Fibroblast of gingiva (primary cell): ENCODE measurements at regions not wholly inside any gene's neighbourhood (a gene's known extent, or its start where the extent isn't known, plus 50 kb on each side); places are given as distances from the start of the nearest gene placed in this dataset.

Experiments
- DNase-seq: peaks from one replicate; pipeline ENCODE4 v3.0.0-alpha.2; 2011; ENCODE audit warnings: low read depth

DNA sequence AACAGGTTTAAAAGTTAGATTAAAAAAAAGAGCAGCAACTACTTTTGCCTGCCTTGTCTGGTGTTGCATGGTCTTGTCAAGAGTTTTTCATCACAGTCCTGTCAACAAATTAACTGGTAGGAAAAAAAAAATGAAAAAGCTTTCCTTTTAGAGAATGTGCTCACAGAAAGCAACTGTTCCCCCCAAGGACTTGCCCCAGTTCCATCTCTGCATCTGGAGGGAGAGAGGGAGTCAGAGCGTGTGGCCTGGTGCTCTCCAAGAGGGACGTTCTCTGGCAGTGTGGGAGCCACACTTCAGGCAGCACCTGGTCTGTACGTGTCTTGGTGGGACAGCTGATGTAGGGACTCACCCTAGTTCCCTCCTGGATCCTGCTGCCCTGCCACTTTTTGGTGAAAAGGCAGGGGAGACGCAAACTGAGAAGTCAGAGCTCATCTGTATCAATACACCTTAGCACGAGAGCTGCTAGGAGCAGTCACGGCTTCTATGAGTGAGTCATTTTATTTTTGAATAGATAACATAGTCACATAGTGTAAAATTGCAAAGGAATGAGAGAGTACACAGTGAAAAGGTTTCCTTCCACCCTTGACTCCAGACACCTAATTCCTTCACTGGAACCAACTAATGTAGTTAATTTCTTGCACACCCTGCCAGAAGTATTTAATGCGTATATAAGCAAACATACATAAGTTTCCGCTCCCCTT, 172.5 kb upstream of the MGAT5 start:
- no peak for DNase-seq

DNA sequence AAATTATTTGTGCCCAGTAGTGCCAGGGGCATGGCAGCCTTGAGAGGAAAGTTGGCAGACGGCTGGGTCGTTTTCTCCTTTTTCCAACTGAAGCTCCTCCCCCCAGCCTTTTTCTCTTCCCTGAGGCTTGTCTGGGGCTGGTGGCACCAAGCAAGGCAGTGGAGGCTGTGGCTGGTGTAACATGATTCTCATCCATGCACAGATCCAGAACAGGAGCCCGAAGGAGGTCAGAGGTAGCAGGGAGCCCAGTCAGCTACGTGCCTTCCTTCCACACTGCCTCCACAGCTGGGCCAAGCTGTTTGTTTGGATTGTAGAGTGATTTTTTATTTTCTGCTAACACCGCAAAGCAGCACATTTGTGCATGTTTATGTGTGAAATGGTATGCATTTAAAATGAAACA, 170.3 kb upstream of the MGAT5 start:
- DNase-seq, result no peak

DNA sequence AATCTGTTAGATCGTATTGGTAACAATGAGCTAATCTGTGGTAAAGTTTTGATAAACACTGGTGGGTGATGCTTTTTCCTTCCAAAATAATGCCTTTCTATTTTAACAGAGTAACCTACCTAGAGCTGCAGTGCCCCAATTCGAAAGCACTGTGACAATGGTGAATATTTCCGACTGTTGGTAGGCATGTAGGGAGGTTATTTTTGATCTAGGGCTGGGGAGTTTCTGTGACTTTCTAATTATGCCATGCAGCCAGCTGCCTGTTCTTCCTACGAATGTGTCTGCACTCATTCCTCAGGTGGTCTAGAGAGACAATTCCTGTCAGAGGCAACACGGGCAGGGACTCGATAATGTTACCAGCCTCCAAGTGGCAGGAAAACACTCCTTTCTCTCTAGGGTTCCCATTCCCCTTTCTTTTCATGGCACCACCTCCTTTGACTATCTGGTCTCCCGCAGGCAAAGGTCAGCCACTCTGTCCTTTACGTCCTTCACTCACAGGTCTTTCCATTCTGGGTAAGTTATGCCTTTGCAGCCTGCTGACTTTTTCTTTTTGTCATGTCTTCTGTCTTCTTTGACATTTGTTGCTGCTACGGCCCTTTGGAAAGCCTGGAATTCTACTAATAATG, 167.2 kb upstream of the MGAT5 start:
- DNase-seq, result no peak

DNA sequence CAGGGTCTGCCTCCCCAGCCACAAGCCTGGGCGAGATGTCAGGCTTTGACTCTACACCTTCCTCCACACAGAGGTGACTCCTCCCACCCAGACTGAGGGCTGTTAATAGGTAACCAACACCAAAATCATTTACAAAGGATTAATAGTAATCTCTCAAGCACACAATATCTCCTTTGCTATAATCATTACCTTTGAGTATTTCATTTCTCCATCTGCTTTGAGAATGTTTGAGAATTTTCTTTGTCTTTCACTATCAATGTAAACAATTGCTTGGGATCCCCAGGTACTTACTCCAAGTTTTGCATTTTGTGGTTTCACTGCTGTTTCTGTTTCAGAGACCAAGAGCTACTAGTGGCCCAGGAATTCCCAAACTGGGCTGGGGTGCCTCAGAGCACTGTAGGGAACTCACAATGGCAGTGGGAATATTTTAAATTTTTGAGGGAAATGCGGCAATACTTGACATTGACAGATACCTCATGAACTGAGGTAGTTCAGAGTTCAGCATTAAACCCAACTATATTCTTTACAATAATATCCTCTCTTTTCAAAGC, 166.4 kb upstream of the MGAT5 start:
- DNase-seq, result no peak

DNA sequence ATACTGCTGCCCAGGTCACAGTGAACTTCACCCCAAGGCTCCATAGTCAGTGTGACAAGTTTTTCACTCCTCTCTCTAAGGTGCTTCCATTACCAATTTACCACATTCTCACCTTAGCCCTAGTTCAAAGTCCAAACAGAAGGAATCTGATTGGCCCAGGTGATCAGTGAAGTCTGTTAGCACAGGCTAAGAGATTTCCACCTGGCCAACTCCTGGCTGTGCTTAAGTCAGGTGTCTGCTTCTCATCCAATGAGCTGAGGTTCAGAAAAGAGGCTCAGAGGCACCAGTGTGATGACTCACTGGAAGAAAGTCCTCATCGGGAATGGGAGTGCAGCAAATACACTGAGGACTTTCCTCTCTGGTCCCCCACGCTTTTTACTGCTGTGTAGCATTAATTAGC, 164.4 kb upstream of the MGAT5 start:
- no peak for DNase-seq

DNA sequence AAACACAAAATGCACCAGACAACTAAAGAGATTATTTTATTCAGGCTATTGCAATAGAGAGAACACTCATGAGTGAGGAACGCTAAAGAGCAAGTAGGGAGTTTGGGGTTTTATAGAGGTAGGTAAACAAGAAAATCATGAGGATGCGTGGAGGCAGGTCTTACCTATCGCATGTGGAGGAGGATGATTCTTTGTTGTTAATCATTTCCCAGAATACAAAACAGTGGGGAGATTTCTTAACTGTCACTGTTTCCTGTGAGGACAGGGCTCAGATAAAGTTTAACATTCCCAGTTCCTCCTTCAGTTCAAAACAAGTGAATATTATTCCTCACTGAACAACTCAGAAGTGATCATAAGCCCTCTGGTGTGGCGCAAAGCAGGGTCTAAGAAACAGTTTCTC, 156.1 kb upstream of the MGAT5 start:
- DNase-seq, result no peak

DNA sequence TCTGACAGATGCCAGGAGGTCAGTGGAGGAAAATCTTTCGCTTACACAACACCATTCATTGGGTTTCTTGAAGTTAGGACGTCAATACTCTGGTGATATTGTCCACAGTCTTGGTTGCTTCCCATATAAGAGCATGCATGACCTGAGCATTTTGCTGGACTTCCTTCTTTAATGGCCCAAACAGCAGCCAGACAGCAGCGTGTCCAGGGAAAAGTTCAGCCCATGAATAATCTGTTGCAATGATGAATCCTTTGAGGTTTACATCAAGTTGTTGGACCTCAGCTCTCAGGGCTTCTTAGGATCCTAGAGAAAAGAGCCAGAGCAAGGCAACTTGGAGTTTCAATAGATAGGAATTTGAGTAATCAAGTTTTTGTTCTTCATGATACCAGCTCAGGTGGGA, 155.6 kb upstream of the MGAT5 start:
- DNase-seq, result no peak

DNA sequence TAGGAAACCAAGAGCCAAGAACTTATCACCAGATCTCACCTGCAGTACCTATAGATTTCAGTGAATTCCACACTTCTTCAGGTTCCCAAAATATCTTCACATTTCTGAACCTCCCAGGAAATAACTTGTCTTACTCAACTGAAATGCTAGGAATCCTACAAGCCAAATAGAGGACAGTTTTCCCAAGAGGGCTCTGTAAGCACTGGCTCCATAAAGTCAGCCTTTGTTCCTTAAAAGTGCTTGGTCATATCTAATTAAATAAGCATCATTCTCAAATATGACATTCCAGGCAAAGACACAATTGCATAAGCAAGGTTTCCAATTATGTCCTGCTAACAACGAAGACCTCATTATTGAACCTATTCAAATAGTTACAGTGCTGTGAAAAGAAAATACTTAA, 154.6 kb upstream of the MGAT5 start:
- DNase-seq, result no peak

DNA sequence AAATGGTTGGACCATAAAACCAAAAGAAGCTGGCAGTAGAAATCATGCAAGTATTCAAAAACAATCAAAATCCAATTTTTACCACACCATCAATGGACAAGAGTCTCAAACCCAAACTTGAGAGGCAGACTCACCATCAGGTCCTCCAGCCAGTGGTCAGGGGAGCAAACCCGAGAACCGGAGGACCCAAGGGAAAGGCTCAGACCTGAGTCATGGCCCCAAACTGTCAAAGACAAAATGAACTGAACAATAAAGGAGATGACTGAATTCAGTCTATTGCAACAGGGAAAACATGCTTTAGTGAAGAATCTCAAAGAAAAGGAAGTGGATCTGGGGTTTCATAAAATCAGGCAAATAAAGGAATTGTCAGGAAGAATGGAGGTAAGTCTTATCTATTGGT, 150.7 kb upstream of the MGAT5 start:
- no peak for DNase-seq

DNA sequence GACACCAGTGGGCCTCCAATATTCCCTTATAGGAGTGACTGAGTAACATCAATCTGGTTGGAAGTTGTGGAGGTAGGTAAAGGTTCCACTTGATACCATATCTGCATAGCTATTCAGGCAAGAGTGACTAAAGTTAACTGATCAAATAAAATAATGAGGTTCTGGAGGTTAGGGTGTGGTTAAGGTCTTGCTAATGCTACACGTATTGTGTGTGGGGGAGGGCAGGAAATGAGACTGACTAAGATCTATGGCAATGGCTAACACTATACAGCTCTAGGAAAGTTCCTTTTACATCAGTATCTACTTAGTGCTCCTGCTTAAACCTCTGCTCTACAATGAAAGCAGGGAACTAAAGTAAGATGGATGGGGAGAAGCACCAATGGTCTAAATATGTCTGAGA, 149.1 kb upstream of the MGAT5 start:
- no peak for DNase-seq

DNA sequence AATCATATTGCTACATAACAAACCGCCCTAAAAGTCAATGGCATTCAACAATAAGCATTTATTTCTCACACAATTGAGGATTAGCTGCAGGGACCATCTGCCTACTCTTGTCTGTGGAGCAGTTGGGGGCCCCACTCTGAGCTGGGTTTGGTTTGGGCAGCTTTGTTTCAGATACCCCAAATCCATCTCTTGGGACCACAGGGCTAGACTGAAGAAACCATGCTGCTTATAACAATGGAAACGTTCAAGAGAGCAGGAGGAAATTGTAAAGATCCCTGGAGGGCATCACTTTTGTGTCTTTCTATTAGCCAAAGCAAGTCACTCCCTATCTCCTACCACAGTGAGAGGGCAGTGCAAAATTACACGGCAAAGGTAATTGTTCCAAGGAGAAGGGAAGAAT, 146.5 kb upstream of the MGAT5 start:
- DNase-seq, result no peak

DNA sequence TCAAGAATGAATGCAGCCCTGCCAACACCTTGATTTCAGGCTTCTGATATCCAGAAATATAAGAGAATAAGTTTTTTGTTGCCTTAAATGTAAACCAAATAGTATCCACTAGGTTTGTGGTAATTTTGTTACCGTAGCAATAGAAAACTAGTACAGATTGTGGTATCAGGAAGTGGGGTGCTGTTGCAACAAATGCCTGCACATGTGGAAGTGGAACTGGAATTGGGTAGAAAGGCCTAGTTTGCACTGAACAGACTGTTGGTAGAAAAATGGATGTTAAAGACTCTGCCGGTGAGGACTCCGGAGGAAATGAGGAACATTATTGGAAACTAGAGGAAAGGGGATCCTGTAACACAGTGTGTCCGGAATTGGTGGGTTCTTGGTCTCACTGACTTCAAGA, 145.8 kb upstream of the MGAT5 start:
- no peak for DNase-seq

DNA sequence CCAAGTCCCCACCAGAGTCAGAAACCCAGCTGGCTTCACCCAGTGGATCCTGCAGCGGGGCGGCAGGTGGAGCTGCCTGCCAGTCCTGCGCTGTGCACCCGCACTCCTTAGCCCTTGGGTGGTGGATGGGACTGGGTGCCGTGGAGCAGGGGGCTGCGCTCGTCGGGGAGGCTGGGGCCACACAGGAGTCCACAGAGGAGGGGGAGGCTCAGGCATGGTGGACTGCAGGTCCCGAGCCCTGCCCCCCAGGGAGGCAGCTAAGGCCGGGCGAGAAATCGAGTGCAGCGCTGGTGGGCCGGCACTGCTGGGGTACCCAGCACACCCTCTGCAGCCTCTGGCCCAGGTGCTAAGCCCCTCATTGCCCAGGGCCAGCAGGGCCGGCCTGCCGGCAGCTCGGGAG, 144.6 kb upstream of the MGAT5 start:
- DNase-seq, result no peak

DNA sequence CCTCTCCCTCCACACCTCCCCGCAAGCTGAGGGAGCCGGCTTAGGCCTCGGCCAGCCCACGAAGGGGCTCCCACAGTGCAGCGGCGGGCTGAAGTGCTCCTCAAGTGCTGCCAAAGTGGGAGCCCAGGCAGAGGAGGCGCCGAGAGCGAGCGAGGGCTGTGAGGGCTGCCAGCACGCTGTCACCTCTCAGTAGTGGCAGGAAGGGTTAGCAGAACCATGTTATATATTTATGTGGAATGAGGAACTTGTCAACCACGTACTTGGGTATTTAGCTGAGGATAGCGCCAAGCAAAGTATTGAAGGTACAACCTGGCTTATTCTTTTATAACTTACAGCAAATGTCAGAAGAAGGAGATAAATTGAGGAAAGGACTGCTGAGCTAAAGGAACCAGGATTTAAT, 144.1 kb upstream of the MGAT5 start:
- no peak for DNase-seq

DNA sequence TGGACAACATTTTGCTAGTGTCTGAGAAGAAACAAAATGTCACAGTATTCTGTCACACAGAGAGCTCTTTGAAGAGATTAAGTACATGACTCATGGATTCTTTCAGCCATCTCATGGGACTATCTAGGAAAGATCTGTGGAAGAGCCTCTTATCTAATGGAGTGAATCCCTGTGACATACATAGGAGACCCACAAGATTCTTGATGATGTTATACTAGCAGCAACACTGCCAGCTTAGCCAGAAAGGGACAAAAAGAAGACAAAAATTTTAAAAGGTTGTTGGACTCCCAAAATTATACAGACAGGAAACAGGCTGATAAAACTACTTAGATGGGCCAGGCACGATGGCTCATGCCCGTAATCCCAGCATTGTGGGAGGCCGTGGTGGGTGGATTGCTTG, 143.3 kb upstream of the MGAT5 start:
- DNase-seq, result no peak

DNA sequence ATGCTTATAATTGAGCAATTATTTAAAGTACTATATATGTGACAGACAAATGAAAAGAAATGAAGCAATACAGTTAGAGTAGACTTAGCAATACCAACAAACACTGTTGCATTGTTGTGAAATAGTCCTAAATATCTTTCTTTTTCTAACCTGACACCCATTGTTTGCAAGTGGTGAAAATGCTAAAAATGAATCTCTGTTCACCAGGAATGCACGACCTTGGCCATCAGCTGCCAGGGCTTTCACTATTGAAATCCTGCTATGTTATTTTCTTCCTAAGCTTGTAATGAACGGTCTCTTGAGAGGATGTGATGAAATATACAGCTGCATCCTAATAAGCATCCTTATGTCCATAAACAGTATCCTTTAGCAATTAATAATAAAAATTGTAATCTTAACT, 136.2 kb upstream of the MGAT5 start:
- peak; percentile 21 for DNase-seq

DNA sequence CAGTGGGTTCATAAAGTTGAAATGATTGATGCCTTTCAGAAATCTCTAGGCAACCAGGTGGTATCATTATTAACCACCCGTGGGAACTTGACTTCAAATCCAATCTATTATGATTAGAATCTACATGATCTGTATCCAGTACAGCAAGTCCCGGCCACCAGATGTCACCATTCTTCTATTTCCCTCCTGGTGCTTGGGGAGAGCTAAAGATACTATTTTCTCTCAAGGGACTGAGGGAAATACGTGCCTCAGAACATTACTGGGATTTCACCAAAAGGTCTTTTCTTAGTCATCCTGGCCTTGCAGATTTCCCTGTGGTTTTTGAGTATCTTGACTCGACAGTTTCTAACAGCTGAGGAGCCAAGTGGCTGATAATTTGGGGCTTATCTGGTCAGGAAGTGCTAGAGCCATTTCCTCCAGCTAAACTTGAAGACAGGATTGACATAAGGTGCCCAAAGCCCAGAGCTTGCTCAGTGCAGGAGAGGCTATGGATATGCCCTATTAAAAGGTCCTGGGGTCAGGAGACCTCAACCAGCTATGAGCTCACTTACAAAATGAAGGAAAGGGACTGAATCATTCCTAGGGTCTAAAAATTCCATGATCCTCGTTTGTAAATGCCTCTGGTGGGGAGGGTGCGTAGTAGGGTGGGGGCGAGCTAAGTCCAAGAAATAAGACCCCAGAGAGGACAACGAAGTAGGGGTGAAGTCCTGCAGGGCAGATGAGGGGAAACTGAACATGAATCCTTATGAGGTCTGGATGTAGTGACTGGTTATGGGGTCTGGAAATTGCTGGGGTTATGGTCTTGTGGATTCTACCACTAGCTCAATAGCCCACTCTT, 135.4 kb upstream of the MGAT5 start:
- peak; percentile 96 for DNase-seq

DNA sequence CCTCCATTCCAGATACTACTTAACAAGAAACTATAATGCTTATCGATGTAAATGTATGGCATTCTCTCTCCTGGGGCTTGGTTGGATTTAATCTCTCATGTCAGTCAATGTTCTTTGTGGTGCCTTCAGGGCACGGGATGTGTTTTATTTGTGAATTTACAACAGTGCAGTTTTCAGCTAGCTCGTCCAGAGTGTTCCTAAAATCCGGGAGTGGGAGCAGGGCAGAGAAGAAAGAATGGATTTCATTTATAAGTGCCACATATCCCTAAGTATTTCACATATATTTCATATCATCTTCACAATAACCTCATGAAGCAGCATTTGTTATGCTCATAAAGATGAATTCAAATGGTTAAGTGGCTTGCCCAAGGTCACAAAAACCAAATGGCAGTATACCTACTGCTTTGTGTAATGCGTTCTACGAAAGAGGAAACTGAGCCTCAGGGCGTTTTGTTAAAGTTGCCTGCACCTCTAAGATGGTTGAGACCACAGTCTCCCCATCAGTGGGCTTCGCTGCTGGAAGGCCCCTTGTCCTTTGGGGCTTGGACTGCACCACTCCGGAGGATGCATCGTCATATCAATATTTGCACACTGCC, 134.7 kb upstream of the MGAT5 start:
- DNase-seq, result no peak

DNA sequence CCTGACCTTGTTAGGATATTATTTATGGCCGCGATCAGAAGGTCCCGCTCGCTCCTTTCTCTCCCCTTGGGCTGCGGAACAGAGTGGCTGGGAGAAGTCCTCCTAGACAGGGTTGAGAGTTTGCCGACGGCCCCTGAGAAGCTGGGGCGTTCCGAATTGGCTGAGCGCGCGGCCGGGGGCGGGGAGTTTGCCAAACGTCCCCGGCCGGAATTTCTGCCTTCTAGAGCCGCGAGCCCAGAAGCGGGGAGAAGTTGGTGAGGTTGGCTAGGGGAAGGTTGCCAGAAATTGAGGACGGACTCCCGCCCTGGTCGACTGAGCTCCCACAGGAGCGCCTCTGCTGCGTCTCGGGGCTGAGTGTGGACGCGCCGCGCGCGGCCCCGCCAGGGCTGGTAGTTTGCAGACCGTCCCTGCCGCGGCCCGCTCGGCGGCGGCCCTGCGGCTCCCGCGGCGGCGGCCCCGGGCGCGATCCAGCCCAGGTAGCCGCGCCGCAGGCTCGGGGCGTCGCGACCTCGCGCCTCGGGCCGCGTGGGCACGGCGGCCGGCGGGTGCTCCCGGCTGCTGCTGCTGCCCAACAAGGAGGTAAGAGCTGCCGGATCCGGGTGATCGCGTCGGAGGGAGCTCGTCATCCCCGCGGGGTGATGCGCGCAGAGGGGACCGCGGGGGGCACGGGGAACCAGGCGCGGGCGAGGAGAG, 134.0 kb upstream of the MGAT5 start:
- DNase-seq, result peak; percentile 97

DNA sequence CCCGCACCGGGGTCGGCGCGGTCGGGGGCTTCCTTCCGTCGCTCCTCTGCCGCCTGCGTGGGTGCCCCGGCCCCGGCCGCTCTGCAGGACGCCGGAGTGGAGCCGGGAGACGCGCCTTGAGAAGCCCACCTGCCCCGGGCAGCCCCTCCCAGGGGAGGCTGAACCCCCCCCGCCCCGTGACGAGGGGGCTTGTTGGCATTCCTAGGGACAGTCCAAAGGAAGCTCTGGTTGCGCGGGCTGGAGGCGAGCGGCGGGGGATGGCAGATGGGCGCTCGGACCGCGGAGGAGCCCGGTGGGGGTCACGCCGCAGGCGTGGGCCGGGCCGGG, 133.5 kb upstream of the MGAT5 start:
- no peak for DNase-seq

DNA sequence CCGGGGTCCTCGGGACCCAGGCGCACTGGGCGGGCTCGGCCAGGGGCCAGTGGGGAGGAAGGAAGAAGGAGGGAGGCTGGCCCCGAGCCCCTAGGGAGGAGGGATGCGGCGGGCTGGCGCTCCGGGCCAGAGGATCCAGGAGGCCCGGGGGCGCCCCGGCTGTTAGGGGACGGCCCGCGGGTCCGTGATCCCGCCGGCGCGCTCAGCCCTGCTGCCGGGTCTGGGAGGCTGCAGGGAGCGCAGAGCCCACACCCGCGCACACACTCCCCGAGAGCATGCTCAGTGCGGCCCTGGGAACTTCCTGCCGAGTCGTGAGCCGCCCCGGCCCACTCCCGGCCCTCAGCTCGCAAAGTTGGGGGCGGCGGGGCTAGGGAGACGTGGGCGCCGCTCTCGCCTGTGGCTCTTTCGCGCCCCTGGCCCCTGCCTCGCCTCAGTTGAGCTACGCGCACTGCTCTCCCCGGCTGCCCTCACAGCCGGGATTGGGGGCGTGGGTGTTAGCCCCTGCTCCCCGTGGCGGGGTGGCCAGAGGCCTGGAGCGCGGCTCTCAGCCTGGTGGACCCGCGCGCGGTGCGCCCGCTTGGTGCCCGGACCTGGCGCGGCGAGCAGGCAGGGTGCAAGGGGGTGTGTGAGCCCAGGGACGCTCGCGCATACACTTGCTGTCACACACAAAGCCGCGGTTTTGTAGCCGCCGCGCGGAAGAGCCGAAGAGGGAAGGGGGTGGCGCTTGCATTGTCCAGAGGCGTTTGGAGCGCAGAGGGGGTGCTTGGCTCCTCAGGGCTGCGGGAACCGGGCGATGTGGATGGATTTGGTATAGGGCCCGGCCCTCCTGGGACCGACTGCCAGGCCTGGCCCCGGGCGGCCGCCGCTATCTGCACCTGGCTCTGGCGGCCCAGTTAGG, 132.9 kb upstream of the MGAT5 start:
- peak; percentile 72 for DNase-seq
